Hippocampal formation (tissue), 2 donors: ENCODE measurements at regions not wholly inside any gene's neighbourhood (a gene's known extent, or its start where the extent isn't known, plus 50 kb on each side); places are given as distances from the start of the nearest gene placed in this dataset.
"Not testable (repeated sequence)": the region's sequence is repeated elsewhere in the genome, so short reads cannot be mapped to it uniquely, and the experiment has no call there.

Experiments used
- DNase-seq, 2 donors: peaks; one replicate each; lab custom pipeline; 2025; lab: John Stamatoyannopoulos, UW

DNA sequence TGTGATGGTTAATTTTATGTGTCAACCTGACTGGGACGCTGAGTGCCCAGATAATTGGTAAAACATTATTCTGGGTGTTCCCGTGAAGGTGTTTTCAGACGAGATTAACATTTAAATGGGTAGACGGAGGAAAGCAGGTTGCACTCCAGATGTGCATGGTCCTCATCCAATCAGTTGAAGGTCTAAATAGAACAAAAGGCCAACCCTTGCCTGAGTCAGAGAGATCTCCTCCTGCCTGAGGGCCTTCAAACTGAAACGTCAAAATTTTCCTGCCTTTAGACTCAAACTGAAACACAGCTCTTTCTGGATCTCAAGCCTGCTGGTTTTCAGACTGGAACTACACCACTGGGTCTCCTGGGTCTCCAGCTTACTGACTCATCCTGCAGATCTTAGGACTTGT lies 73.5 kb downstream of the NPIPA8 start:
- DNase-seq = not testable (repeated sequence)

DNA sequence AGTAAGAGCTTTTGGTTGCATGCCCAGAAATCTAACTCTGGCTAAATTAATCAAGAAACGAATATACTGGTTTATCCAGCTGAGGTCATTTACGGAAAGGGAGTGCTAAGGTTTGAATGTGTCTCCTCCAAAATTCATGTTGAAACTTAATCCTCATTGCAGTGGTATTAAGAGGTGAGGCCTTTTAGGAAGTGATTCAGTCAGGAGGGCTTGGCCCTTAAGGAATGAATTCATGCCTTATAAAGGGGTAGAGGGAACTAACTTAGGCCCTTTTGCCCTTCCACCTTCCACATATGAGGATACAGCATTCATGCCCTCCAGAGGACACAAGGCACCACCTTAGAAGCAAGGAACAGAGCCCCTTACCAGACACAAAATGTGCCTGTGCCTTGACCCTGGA lies 74.7 kb downstream of the NPIPA8 start:
- DNase-seq = not testable (repeated sequence)

DNA sequence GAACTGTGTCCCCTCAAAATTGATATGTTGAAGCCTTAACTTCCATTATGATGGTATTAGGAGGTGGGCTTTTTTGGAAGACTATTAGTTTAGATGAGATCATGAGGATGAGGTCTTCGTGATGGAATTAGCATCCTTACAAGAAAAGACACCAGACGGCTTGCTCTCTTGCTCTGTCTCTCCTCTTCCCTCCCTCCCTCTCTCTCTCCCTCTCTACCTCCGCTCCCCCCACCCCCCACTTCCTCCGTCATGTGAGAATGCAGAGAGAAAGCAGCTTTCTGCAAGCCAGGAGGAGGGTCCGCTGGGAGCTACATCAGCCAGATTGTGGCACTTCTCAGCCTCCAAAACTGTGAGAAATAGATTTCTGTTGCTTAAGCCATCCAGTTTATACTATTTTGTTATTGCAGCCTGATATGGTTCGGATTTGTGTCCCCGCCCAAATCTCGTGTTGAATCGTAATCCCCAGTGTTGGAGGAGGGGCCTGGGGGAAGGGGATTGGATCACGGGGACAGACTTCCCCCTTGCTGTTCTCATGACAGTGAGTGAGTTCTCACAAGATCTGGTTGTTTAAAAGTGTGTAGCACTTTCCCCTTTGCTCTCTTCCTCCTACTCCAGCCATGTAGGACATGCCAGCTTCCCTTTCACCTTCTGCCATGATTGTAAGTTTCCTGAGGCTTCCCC lies 76.9 kb downstream of the NPIPA8 start:
- not testable (repeated sequence) for DNase-seq

DNA sequence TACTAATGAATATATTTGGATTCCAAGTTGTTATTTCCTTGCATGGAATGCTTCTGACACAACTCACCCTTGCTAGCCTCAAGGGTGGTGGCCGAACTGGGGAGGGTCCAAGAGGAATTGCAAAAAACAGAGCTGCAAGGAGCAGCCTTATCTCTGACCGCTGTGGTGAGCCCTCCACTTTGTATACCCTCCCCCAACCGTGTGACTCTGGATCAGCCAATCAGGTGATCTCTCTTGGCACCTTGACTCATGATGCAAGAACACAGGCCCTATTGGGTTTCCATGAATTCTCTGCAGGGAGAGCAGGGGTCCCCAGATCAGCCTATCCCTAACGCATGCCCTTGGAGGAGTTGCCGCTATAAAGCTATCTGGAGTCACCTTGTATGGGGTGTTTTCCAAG lies 83.6 kb downstream of the NPIPA8 start:
- not testable (repeated sequence) for DNase-seq

DNA sequence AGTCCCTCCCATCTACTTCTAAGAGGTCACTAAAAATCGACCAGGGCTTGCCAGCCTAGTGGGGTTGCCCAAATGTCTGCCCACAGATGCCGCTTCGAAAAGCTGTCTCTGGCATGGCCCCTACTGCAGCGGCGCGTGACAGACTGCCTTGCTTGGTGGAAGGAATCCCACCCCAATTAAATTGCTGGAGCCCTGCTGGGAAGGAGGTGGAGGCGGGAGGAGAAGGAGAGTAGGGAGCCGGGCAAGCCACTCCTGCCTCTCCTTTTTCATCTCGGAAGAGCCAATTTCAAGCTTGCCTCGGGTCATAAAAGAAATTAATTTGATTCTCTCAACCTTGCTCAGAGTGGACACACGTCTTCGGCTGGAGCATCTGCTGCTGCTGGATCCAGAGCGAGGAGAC lies 106.0 kb downstream of the NPIPA8 start:
- DNase-seq = not testable (repeated sequence)

DNA sequence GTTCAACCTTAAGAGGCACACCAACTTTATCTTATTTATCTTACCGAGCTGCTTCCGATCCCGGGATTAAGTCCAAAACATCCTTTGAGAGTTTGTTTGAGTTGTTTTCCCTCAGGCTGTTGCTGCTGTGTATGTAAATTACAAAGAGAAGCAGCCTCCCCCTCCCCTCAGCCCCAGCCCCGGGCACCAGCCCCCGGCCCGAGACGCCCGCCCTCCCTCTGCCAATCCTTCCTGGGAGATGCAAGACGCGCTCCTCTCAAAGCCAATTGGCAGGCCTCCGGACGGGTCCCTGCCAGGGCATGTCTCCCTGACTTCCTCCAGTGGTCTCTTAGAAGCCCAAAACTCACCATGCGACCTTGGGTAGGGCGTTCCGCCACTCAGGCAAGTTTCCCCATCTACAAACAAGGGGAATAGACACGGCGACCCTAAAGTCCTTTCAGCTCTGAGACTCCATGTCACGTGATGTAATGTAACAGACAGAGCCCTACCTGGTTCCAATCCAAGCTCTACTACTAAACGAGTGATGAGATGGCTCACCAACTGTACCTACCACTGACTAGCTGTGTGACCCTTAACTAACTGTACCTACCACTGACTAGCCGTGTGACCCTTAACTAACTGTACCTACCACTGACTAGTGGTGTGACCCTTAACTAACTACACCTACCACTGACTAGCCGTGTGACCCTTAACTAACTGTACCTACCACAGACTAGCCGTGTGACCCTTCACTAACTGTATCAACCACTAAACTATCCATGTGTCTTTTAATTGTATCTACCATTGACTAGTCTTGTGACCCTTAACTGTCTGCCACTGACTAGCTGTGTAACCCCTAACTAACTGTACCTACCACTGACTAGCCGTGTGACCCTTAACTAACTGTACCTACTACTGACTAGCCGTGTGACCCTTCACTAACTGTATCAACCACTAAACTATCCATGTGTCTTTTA lies 114.2 kb downstream of the NPIPA8 start:
- not testable (repeated sequence) for DNase-seq

DNA sequence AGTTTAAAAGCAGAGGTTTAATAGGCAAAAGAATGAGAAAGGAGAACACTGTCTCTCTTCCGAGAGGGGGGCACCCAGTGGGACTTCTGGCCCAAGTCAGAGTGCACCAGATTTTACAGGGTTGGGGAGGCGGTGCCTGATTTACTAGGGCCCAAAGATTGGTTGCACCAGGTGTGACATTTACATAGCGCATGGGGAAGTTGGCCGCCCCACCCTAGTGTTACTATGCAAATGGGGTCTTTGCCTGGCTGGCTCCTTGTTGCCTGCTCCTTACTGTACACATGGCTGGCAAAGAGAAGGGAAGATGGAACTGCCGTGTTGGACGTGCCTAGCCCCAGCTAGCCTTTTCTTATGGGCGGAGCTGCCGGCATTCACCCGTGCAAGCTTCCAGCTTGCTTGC lies 118.8 kb downstream of the NPIPA8 start:
- not testable (repeated sequence) for DNase-seq

DNA sequence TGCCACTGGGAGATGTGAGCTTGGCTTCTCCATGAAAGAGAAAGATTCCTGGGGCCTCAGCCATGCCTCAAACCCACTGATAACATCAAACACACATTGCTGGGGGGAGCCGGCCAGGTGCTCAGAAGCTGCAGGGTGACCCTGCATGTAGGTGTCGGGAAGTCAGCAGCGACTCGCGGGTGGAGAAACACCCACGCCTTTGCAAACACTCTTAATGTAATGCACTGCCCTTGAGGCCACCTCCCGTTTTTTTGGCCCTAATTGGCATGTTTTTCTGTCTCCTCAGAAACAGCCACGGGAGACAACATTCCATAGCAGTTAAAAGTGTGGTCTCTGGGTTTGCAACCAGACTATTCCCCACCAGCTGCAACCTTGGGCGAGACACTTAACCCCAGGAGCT lies 119.7 kb downstream of the NPIPA8 start:
- not testable (repeated sequence) for DNase-seq

DNA sequence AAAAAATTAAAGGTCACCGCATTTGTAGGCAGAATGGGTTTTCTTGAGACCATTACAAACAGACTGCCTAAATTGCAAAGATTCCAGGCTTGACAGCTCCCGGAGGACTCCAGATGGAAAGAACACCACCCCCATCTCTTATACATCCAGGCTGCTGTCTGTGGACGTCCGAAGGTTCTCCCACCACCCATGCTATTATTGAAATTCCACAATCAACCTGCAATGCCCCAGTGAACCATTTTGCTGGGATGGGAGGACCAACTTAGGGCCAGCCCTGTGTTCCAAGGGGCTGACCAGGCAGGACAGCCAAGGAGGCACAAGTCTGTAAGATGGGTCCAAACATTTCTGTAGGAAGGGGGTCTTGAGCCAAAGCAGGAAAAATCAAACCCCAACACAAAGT lies 122.7 kb downstream of the NPIPA8 start:
- not testable (repeated sequence) for DNase-seq

DNA sequence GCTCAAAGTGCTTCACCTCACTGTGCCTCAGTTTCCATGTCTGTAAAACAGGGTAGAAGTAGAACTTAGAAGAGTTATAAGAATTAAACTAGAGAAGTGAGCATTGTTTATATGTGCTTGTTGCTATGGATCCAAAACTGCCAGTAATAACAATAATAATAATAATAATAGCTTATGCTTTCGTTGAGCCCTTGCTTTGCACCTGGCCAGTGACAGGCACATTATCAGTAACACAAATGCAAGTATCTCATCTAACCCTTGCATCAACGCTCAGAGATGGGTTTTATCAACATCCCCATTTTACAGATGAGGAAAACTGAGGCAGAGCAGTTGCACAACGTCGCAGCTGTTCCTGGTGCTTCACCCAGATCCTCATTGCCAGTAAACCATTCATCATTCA lies 125.0 kb downstream of the NPIPA8 start:
- not testable (repeated sequence) for DNase-seq

DNA sequence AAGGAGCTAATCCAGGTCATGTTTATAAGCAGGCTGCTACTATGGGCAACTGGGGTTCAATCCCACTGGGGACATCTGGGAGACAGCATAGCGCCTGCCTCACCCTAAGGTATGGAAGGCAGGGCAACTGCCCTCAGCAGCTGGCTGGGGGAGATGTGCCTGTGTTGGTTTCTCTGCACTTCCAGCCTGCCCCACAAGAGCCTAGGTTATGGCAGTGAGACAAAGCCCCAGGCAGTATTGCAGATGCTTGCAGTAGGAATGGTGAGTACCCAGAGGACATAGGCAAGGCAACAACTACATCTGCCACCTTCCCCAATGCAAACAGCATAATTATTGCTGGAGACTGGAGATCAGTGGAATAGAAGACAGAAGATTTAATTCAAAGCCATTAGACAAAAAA lies 131.8 kb downstream of the NPIPA8 start:
- not testable (repeated sequence) for DNase-seq

DNA sequence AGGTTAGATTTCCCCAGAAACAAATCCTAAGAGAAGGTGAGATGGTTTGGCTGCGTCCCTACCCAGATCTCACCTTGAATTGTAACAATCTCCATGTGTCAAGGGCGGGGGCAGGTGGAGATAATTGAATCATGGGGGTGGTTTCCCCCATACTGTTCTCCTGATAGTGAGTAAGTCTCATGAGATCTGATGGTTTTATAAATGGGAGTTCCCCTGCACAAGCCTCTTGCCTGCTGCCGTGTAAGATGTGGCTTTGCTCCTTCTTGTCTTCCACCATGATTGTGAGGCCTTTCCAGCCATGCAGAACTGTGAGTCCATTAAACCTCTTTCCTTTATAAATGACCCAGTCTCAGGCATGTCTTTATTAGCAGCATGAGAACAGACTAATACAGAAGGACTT lies 132.2 kb downstream of the NPIPA8 start:
- DNase-seq = not testable (repeated sequence)

DNA sequence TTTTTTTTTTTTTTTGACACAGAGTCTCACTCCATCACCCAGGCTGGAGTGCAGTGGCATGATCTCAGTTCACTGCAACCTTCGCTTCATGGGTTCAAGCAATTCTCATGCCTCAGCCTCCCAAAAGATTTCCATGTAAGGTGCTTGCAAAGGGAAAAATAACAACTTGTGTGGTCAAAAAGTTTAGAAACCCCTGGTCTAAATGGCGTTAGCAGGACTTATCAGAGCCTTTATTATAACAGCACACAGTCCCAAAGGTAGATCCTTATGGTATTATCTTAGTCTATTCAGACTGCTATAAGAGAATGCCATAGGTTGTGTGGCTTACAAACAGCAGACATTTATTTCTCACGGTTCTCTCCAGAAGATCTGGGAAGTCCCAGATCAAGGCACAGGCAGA lies 135.0 kb downstream of the NPIPA8 start:
- DNase-seq = not testable (repeated sequence)

DNA sequence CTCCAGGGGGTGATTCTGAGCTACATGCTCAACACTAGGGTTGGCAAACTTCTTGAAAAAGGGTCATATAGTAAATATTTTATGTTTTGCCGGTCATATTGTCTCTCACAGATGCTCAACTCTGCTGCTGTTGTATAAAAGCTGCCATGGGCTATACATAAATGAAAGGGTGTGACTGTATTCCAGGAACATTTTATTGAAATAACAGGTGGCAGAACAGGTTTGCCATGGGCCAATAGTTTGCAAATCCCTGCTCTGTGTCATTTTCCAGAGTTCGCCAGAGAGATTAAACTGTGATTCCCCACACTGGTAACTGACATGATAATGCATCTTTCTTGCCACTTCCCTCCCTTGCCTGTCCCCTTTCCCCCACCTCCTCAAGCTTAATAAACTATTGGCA lies 144.1 kb downstream of the NPIPA8 start:
- DNase-seq = not testable (repeated sequence)

DNA sequence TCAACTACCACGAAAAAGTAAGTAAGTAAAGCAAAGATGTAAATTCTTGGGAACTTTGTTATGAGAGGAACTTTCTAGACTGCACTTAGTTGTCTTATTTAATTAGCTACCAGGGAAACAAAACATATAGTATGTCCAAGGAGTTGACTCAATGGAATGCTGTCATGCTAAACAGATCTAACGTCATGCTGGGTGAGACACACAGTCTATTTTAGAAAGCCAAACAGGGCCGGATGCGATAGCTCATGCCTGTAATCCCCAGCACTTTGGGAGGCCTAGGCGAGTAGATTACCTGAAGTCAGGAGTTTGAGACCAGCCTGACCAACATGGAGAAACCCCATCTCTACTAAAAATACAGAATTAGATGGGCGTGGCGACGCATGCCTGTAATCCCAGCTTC lies 146.4 kb downstream of the NPIPA8 start:
- DNase-seq = not testable (repeated sequence)

DNA sequence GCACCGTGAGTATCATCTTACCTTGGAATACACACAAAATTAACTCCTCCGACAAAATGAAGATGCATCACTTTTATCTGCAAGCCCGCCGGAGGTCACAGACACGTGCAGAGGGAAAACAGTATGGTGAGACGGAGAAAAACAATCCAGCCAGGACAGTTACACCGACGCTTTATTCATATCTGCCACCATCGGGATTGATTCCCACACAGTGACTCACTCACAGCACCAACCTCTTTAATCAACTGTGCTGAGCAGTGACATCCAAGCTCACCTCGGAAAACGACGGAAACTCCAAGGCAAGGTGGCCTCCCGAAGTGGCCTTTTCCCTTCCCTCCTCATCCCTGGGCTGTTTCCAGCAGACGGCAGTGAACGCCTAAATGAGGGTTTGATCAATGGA lies 151.8 kb downstream of the NPIPA8 start:
- DNase-seq = not testable (repeated sequence)

DNA sequence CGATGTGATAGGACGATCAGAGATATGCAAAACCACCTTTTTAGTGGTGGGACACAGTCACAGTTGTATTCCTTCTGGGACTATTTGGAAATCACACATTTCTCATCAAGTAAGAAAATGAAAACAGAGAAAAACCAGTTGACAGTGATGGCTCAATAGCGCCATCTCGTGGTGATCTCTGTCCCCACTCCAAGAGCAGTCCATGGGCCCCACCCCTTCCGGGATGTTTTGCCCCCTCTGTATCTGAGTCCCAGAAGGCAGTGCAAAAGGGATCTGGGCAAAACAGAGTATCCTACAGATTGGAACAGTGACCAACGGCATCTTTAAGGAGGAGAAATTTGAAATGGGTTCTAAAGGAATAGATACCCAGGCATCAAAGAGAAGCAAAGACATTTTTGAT lies 155.5 kb downstream of the NPIPA8 start:
- DNase-seq = not testable (repeated sequence)

DNA sequence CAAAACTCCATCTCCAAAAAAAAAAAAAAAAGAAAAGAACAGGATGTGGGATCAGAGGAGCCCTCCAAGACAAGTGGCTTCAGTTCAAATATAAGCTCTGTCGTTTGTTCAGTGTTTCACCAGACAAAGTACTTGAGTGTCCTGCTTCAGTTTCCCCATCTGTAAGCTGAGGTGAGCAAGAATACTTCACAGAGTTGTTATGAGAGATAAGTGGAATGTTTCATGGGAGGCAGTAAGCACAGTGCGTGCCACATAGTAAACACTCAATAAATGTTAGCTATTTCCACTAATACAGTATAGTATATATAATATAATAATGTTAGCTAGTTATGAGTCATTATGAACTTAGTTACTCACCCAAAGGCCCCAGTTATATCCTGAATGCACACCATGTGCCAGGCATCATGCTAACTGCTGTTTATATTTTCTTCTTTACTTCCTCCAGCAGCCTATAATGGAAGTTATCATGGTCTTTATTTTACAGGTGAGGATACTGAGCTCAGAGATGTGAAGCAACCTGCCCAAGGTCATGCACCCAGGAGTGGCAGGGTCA lies 162.5 kb downstream of the NPIPA8 start:
- not testable (repeated sequence) for DNase-seq

DNA sequence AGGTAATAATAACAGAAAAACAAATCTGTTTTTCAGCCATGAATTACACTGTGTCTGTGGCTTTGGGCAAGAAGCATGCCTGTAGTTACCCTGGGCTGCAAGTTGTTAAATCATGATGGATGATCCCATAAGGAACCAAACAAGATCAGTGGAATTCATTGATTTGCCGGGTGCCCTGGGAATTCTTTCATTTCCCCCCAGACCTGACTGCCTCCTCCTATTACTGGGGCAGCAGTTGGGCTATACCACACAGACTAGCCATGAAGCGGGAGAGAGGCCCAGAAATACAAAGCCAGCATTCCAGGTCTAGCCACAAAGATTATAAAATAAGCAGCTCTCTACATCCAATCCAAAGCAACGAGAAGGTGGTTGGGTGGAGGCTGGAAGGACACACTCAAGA lies 174.2 kb downstream of the NPIPA8 start:
- not testable (repeated sequence) for DNase-seq

DNA sequence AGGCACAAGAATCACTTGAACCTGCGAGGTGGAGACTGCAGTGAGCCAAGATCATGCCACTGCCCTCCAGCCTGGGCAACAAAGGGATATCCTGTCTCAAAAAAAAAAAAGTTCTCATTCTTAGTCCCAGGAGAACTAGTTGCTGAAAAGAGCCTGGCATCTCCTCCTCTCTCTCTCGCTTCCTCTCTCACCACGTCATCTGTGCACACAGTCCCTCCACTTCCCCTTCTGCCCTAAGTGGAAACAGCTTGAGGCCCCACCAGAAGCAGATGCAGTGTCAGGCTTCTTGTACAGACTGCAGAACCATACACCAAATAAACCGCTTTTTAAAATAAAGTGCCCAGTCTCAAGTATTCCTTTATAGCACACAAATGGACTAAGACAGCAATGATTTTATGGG lies 175.3 kb downstream of the NPIPA8 start:
- DNase-seq = not testable (repeated sequence)

DNA sequence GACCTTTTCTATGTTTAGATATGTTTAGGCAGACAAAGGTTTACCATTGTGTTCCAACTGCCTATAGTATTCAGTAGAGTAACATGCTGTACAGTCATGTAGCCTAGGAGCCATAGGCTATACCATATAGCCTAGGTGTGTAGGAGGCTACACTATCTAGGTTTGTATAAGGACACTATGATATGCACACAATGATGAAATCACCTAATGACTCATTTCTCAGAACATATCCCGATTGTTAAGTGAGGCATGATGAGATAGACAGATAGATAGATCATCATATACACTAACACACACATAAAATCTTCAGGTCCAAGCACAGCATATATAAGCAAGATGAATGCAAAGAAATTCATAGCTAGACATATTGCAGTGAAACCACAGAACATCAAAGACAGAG lies 177.4 kb downstream of the NPIPA8 start:
- DNase-seq = not testable (repeated sequence)

DNA sequence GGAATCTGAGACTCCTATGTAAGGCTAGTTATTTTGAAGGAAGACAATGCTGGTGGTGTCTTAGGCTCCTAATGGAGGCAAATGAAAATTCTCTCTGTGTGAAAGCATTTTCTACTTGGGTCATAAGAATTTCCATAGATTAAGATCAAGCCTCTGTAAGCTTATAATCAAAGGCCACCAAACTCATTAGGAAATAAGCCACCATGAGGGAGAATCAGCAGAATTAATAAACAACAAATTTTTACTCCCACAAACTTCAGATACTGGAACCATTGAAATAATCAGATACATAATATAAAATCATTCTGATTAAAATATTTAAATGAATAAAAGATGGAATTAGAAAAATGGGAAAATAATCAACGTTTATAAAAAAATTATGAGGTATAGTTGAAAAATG lies 178.7 kb downstream of the NPIPA8 start:
- DNase-seq = not testable (repeated sequence)

DNA sequence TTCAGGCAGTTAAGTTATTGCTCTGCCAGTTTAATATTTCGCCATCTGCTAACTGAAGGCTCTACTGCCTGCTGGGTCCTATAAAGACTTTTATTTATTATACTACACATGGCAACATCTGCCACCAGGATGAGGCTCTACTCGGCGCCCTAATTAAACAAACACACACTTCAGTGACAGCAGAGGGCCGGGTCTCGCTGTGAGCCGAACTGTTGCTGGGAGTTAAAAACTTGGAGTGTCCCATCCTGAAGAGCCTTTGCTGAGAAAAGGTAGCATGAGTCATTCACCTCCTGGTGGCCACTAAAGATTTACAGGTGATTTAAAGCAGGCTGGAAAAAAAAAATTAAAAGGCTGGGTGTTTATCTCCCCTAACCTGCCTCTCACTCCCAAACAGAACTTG lies 183.7 kb downstream of the NPIPA8 start:
- DNase-seq = not testable (repeated sequence)
